ENCODE measurements at regions not wholly inside any gene's neighbourhood (a gene's known extent, or its start where the extent isn't known, plus 50 kb on each side); places are given as distances from the start of the nearest gene placed in this dataset.
A peak's percentile ranks its signal among the peaks of the same experiment; 100 is the strongest.

DNA sequence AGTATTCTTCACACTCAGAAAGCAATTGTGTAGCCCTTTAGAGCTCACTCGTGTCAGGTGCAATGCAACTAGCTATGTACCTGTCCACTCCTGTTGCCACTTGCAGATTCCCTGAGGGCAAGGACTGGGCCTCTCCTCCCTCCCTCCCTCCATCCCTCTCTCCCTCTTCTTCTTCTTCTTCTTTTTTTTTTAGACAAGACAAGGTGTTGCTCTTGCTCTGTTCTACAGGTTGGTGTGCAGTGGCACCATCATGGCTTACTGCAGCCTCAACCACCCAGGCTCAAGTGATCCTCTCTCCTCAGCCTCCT lies 119.7 kb downstream of the ACKR3 start:
- no peak for DNase-seq

DNA sequence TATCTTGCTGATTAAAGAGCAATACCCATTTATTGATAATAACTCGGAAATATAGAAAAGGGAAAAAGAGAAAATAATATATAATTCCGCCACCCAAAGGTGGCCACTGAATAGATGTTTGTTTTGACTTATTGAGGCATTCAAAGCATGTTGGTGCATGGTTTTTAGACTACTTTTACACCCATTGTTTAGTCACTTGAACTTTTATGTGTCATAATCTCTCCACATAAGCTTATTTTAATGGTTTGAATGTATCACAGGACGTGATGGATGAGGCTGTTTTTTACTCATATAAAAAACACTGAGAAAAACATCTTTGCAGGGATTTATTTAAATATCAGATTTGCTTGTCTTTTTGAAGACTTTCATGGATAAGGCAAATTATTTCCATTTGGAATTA lies 120.4 kb downstream of the ACKR3 start:
- DNase-seq = no peak

DNA sequence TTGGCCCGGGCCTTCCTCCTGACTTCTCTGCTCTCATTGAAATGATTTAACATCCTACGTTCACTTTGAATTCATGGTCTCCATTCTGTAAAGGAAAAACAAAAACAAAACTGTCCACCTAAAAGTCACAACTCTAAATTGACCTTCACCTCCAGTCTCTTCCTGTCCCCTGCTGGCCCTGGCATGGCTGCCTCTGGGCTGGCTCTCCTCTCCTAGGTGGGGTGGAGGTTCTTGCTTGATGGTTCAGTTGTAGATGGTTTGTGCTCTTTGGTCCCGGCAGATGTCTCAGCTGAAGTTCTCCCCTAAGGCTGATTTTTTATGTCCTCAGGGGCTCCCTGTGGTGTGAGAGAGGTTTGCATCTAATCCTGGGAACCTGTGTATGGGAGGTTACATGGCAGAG lies 121.1 kb downstream of the ACKR3 start:
- DNase-seq = no peak

DNA sequence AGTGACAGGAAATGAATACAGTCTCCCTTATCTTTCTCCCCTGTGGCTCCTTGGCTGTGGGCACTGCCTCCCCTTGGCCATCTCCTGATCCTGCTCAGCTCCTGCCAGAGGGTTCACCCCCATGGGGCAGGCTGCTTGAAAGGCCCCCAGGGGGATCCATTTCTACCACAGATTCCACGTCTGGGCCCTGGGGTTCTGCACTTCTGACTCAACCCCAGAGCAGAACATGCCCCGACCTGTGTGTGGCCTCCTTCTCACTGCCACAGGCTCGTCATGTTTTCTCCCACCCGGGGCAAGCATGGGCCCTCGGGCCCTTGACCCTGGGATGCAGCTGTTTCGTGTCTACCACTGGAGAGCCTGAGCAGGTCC lies 122.2 kb downstream of the ACKR3 start:
- DNase-seq = no peak

DNA sequence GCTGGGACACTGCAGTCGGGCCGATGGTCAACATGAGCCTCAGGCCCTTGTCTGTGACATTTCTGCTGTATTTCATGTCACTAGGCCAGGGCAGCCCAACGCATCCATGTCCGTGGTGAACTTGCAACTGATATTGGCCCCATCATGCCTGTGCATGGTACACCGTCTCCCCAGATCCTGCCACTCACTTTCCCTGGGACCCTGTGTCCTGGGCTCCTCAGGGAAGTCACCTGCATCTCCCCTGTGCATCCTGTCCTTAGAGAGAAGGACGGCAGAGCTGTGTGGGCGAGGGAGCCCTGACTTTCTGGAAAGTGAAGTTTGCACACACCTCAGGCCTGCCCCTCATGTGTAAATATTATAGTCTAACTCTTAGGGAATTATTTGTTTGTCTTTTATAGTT lies 123.3 kb downstream of the ACKR3 start:
- DNase-seq = no peak

DNA sequence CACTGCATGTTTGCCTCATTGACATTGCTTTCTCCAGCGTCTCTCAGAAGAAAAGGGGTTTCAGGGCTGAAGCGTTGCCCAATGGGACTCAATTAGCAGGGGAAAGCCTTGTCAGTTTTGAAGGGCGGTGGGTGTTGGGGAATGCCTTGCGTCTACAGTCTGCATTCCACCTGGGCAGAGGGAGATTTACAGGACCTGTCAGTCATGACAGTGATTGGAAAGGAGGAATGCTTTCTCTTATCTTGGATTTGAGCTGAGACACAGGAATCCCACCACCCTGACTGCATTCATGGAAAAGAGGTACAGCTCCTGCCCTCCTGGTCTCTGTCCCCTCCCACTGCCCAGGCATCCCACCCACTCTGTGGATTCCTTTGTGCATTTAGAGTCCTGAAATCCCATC lies 123.9 kb downstream of the ACKR3 start:
- DNase-seq = no peak

DNA sequence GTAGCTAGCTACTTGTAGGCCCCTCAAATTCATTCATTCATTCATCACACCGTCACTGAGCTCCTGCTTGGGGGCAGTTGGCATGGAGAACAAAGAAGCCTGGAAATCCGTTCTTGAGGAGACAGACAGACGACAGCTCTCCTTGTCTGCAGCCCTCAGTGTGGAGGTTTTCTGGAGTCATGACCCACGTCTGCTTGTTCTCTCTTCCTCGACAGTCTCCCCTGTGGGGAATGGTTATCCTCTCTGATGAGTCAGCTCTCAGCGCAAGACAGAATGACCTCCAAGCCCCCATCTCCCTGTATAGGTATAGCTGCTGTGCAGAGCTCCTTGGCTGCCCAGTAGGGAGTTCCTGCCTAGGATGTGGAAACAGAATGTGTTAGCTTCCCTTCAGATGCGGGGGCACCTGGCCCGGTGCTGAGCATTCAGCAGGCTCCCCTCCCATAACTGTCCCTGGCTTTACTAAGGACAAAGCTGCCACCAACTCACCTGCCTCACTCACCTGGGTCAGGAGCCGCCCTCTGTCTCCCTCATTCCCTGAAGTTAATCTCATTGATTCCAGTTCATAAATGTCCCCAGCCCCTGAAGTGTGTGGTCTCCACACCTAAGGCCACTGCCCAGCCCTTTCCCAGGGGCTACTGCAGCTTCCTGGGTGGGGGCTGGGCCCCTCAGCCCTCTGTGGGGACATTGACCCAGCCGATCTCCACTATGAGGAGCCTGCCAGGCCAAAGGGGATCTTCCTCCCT lies 124.7 kb downstream of the ACKR3 start:
- no peak for DNase-seq

DNA sequence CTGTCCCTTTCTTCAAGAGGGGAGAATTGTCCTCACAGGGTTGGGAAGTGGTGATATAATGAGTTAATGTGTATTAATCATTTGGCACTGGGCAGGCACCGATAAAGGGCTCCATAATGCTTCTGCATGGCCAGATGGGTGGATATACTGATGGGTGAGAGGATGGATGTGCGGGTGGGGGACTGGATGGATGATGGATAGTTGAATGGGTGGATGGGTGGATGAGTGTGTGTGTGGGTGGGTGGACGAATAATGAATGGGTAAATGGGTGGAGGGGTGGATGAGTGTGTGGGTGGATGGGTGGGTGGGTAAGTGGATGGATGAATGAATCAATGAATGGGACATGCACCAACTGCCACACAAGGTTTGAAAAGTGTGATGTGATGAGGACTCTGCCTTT lies 127.2 kb downstream of the ACKR3 start:
- no peak for DNase-seq

DNA sequence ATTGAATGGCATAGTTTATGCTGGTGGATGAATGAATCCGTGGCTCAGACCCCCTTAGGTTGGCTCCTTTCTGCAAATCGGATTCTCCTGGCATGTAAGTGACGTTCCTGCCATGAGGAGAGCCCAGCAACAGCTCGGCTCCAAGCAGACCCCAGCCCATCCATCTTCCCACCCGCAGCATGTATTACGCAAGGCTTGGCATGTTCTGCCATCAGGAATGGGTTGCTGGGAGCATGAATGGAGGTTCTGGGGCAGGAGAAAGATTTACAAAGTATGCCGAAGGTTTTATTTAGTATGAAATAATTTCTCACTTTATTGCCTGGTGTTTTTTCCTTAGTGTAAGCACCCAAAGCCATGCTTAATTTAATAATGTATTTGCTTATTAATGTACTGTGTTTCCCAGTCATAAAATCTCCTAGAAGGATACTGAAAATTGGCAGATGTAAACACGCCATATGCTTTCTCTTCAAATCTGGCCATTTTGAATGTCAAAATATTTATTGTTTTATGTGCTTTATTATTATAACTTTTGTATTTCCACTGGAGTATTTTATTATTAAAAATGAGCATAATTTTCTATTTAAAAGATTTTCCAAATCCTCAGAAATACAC lies 128.5 kb downstream of the ACKR3 start:
- no peak for DNase-seq

DNA sequence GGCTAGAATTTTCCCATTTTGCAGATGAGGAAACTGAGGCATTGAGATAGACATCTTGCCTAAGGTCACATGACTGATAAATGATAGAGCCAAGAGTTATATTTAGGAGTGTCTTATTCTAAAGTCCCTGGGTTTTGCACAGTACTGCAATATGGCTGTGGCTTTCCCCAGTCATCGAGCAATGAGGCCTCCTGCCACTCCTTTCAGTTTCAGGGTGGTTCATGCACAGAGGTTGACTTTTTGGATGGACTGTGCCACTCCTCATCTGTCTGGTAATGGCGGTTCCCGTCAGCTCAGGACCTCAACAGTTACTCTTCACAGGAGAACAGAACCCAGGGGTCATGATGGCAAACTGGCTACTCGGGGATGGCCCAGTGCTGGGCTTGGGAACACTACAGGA lies 131.1 kb downstream of the ACKR3 start:
- no peak for DNase-seq

DNA sequence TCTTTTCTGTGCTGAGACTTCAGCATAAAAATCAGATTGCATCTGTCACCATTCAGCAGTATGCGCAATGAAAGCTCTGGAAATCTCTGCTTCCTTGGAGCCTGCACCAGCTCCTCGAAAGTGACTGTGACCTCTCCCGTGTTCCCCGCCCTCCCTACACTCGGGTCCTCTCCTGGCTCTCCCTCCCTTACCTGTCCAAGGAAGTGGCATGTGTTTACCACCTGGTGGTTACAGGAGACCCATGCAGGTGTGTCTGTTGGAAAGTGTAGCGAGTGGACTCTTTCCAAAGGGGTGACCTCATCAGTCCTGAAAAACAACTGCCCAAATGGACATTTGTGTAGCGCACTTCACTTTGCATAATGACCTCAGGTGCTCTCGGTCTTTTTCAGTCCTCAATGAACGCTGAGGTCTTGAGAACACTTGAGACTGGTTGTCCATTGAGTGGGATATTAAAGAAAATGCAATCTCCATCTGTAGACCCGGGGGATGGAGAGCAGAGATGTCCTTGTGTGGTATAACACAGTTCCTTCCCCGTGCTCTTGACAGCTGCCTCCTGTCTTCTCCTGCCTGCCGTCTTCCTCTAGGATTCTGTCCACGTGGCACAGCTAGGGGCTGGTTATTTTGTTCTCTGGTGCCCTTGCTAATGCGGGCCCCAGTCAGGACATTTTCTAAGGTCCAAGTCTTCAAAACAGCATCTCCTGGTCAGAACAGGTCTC lies 133.2 kb downstream of the ACKR3 start:
- DNase-seq = no peak

DNA sequence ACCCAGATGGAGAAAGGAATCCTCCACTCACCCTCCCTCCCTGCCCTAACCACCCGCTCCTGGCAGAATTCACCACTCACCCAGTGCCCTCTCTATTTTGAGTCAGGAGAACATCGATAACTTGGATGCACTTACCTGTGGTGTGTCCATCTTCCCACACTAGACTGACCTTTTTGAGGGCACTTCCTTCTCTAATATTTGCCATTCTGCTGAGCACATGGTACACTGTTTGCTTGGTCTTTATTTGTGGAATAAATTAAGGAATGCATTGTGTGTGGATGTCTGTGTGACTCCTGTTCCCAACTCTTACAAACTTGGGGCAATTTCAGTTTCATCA lies 133.7 kb downstream of the ACKR3 start:
- DNase-seq = no peak

DNA sequence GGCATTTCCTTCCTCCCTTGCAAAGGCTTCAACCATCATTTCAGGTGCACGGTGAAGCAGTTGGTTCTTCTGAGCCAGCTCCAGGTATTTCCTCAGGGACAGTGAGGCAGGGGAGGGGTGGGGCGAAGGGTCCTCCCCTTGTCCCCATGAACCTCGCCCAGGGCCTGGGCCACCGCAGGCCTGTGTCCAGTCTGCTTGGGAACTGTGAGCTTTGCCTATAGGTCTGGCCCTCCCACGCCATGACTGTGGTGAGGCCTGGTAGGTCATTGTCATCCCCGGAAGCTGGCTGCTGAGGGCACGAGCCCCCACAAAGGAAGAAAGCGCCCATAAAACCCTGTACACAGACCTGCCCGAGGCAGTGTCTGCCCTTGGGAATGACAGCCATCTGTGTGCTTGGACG lies 134.3 kb downstream of the ACKR3 start:
- DNase-seq = no peak

DNA sequence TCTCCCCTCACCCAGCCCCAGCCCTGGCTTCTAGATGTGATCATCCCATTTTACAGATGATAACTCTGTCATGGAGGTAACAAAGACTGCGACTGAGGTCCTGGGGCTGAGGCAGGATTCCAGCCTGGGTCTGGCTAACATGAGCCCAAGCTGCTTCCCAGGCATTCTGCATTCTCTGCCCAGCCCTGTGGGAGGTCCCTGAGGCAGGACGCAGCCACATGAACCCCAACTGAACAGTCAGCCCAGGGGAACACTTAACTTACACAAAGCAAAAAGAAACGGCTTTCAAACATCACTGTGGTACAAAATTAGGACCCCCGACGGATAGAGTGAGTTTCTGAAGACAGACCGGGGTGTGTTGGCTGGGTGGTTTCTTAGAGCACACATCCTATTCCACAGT lies 135.3 kb downstream of the ACKR3 start:
- no peak for DNase-seq

DNA sequence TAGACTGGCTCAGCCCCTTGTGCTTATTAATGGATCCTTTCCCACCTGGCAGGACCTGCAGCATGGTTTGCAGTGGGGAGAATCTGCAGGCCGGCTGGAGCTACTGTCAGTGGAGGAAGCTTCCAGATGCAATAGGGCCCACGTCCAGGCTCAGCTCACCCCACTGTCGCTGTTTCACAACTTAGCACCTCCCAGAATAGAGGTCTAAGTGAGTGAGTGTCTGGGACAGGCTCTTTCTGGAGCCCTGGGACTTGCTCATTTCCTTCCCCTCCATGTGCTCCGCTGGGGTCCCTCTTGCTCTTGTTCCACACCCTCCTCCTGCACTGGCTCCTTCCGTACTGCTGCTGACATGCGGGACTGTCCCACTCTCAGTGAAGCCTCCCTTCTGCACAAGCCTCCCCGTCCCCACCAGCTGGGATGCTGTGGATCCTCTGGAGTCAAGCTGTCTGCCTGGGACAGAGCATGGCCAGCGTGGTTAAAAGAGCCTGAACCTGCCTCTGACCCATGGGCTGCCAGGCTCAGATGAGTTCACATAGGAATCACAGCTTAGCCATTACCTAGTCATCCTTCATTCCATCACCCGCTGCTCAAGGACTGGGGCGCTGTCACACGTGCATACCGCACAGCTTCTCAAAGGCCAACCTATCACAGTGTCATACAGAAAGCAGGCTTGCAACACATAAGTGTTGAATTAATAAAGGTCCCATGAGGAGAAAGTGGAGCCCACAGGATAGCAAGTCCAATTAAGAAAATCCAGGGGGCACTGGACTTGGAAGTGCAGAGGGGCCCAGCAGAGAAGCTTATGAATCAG lies 135.9 kb downstream of the ACKR3 start:
- DNase-seq = no peak

DNA sequence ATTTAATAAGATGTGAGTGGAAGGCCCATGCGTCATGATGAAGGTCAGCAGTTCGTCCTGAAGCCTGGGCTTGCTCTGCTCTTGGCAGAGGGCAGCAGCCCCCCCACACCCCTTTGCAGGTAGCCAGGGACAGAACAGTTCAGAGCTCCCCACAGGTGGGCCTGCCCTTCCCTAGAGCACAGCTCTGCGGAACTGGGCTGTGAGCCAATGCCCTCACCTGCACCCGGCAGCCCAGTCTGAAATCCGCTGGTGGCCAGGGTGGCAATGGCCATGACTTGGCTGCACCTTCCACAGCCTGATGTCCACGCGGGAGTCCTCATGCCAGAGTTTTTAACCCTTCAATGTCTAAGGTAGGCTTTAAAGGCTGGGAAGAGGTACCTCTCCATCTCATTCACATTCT lies 136.7 kb downstream of the ACKR3 start:
- DNase-seq = no peak

DNA sequence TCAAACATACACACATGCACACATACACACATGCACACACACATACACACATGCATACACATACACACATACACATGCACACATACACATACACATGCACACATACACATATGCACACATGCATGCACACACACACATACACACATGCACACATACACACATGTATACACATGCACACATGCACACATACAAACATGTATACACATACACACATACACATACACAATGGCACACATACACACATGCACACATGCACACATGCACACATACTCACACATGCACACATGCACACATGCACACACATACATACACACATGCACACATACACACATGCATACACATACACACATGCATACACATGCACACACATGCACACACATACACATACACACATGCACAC lies 137.2 kb downstream of the ACKR3 start:
- no peak for DNase-seq

DNA sequence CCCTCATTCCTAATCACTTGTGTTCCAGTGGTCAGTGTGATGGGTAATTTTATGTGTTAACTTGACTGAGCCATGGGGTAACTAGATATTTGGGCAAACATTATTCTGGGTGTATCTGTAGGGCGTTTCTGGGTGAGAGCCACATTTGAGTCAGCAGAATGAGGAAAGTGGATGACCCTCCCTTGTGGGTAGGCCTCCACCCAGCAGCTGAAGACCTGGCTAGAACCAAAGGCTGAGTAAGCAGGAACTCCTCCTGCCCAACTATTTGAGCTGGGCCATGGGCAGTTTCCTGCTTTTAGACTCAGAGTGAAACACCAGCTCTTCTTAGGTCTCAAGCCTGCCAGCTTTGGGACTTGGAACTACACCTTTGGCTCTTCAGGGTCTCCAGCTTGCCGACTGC lies 141.8 kb downstream of the ACKR3 start:
- DNase-seq = no peak

DNA sequence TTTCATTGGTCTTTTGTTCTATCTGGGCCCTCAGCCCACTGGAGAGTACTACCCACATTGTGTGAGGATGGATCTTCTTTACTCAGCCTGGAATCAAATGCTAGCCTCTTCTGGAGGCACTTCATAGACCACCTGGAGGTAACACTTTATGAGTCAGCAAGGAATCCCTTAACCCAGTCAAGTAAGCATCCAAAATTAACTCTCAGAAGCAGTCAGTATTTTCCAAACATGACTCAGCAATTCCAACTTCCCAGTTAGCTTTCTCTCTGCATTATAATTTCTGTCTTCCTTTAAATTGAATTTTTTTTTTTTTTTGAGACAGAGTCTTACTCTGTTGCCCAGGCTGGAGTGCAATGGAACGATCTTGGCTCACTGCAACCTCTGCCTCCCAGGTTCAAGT lies 142.7 kb downstream of the ACKR3 start:
- DNase-seq = no peak

DNA sequence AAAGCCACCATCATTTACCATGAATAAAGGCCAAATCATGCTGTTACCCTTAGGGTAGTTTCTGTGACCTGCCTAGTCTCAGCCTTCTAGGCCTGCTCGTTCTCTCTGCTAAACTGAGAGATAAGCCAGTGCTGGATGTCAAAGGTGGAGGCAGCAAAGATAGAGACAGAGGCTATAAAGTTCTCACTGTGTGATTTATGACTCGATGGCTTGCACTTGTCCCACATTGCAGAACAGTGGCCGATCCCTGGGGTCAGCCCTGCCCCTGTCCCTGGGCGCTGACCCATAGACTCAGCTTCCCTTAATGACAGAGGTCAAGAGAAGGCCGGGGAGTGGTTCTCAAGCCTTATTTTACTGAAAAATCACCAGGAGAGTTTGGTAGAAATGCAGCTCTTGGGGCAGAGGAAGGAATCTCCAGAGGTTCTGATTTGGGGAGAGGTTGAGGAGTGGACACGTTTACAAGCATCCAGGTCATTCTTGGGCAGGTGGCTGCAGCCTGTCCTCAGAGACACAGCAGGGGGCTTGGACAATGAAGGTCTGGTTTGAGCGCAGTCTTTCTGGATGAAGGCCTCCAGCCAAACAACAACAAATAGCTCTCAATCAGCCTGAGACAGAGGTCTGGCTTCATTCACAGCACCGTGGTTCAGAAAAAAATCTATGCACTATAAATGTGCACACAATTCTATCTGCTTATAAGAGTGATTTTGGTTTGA lies 143.5 kb downstream of the ACKR3 start:
- DNase-seq = no peak

DNA sequence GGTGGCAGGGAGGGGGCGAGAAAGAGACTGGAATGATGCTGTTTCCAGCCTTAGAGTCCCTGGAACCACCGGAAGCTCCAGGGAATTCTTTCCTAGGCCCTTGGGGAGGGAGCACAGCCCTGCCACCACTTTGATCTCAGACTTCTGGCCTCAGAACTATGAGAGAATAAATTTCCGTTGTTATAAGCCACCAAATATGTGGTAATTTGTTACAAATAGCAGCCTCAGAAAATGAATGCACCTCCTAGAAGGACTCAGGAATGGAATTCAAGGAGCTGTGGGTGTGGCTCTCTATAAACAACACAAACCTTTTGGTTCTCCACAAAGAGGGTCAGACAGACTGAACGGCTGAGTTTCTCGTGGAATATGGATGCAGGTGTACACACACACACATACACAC lies 144.5 kb downstream of the ACKR3 start:
- no peak for DNase-seq

DNA sequence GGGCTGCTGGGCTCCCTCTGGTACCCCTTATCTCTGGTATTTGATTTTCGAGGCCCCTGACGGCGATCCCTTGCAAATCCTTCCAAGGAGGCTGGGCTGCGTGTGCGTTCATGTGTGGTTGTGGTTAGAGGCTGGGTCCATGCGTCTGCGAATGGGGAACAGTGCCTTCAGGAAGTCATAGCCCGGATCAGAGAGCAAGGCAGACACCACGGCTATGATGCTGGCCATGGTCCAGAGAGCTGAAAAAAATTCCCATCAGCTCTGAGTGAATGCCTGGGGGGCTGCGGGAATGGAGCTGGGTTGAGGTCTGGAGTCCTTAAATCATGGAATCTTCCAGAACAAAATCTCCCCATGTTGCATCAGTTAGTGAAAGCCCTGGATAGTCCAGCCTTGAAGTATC lies 145.5 kb downstream of the ACKR3 start:
- peak in 1 of 56 donors; percentile 9 for DNase-seq

Data from amygdala (tissue), 56 donors.